ENCODE measurements at regions not wholly inside any gene's neighbourhood (a gene's known extent, or its start where the extent isn't known, plus 50 kb on each side); places are given as distances from the start of the nearest gene placed in this dataset.

- TF ChIP-seq EZH2 (IDR thresholded peaks at IDR 0.05; ENCODE audit: low read length, unreplicated experiment) (no peak), EZH2phosphoT487 (IDR thresholded peaks at IDR 0.05; ENCODE audit: borderline replicate concordance, low read length) (no peak)
- TF ChIP-seq, protein P1, sequence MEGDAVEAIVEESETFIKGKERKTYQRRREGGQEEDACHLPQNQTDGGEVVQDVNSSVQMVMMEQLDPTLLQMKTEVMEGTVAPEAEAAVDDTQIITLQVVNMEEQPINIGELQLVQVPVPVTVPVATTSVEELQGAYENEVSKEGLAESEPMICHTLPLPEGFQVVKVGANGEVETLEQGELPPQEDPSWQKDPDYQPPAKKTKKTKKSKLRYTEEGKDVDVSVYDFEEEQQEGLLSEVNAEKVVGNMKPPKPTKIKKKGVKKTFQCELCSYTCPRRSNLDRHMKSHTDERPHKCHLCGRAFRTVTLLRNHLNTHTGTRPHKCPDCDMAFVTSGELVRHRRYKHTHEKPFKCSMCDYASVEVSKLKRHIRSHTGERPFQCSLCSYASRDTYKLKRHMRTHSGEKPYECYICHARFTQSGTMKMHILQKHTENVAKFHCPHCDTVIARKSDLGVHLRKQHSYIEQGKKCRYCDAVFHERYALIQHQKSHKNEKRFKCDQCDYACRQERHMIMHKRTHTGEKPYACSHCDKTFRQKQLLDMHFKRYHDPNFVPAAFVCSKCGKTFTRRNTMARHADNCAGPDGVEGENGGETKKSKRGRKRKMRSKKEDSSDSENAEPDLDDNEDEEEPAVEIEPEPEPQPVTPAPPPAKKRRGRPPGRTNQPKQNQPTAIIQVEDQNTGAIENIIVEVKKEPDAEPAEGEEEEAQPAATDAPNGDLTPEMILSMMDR (conservative IDR thresholded peaks at IDR 0.05; ENCODE audit: low read depth, low read length), result no peak
- intact Hi-C loops (cut with micrococcal nuclease), result no loop called here
- Histone ChIP-seq H3K27me3 (ENCODE audit: low read length) (no peaks in the 10 kb centered on the region), H2AFZ (ENCODE audit: low read length) (no peak overlapping the region), H3K9me3 (ENCODE audit: low read length) (no peaks in the 10 kb centered on the region), H3K4me1 (ENCODE audit: insufficient read depth, low read length) (no peaks in the 10 kb centered on the region), H4K20me1 (ENCODE audit: low read length) (no peaks in the 10 kb centered on the region), H3K9ac (ENCODE audit: low read length) (no peak overlapping the region), H3F3A (ENCODE audit: low read length, unreplicated experiment) (no peaks in the 10 kb centered on the region), H3K36me3 (ENCODE audit: low read depth, low read length) (no peaks in the 10 kb centered on the region), H3K4me2 (ENCODE audit: low read length) (no peak overlapping the region), H3K9me2 (replicated peaks; ENCODE audit: low read length) (no peaks in the 10 kb centered on the region), H3K79me2 (ENCODE audit: low read length) (no peaks in the 10 kb centered on the region), H3K4me3 (ENCODE audit: low read length) (no peak overlapping the region), H3K27ac (ENCODE audit: low read length) (no peak overlapping the region)
- no TSS peak for BruUV-seq (replicated peaks)
- ChIA-PET POLR2A (ENCODE audit: unreplicated experiment) (no interaction called here), CTCF (no interaction called here)
- ATAC-seq (no peak), DNase-seq (no peak)
These were observed 253.8 kb downstream of the PCDH7 start for GRCh38 chr4:30973993-30974392.

DNA sequence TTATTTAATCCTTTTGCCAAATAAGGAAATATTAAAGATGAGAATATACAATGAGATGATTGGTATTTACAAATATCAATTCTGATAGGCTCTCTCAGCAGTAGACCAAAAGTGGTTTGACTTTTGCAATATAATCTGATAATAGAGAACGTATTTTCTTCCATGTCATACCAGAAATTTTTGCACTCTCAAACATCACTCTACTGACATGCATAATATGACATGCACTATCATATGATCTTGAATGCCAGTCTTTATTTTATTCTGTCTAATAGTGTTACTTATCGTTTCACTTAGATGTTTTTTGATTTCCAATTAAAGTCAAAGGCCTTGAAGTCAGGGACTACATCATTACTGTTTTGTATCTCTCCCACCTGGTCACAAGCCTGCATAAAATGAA is 259.2 kb downstream of the PCDH7 start:
- H2AFZ ChIP-seq (ENCODE audit: low read length), result no peak overlapping the region
- no TSS peak for BruUV-seq (replicated peaks)
- TF ChIP-seq EZH2 (IDR thresholded peaks at IDR 0.05; ENCODE audit: low read length, unreplicated experiment) (no peak), EZH2phosphoT487 (IDR thresholded peaks at IDR 0.05; ENCODE audit: borderline replicate concordance, low read length) (no peak)
- TF ChIP-seq, protein P1 (conservative IDR thresholded peaks at IDR 0.05; ENCODE audit: low read depth, low read length), result no peak
- H4K20me1 ChIP-seq (ENCODE audit: low read length), result no peaks in the 10 kb centered on the region
- H3K36me3 ChIP-seq (ENCODE audit: low read depth, low read length), result no peaks in the 10 kb centered on the region
- no peaks in the 10 kb centered on the region for H3K9me2 ChIP-seq (replicated peaks; ENCODE audit: low read length)
- H3K79me2 ChIP-seq (ENCODE audit: low read length), result no peaks in the 10 kb centered on the region
- H3K4me3 ChIP-seq (ENCODE audit: low read length), result no peak overlapping the region
- no peak overlapping the region for H3K27ac ChIP-seq (ENCODE audit: low read length)
- H3K4me2 ChIP-seq (ENCODE audit: low read length), result no peak overlapping the region
- intact Hi-C loops (cut with micrococcal nuclease), result no loop called here
- no peaks in the 10 kb centered on the region for H3K9me3 ChIP-seq (ENCODE audit: low read length)
- no peaks in the 10 kb centered on the region for H3K27me3 ChIP-seq (ENCODE audit: low read length)
- H3K9ac ChIP-seq (ENCODE audit: low read length), result no peak overlapping the region
- ATAC-seq (no peak), DNase-seq (no peak)
- H3K4me1 ChIP-seq (ENCODE audit: insufficient read depth, low read length), result no peaks in the 10 kb centered on the region
- POLR2A ChIA-PET (ENCODE audit: unreplicated experiment), result no interaction called here
- H3F3A ChIP-seq (ENCODE audit: low read length, unreplicated experiment), result no peaks in the 10 kb centered on the region
- CTCF ChIA-PET, result no interaction called here

- no peaks in the 10 kb centered on the region for H3K9me2 ChIP-seq (replicated peaks; ENCODE audit: low read length)
- H3K9ac ChIP-seq (ENCODE audit: low read length), result no peak overlapping the region
- no peaks in the 10 kb centered on the region for H3K9me3 ChIP-seq (ENCODE audit: low read length)
- H4K20me1 ChIP-seq (ENCODE audit: low read length), result no peaks in the 10 kb centered on the region
- H3K4me1 ChIP-seq (ENCODE audit: insufficient read depth, low read length), result no peaks in the 10 kb centered on the region
- H3F3A ChIP-seq (ENCODE audit: low read length, unreplicated experiment), result no peaks in the 10 kb centered on the region
- ATAC-seq (no peak), DNase-seq (no peak)
- H3K4me3 ChIP-seq (ENCODE audit: low read length), result no peak overlapping the region
- no peak overlapping the region for H2AFZ ChIP-seq (ENCODE audit: low read length)
- POLR2A ChIA-PET (ENCODE audit: unreplicated experiment), result interaction anchor here (0.6 kb wide), 1 partner anchor 24 kb away, joined by 5 read pairs; no protein-coding TSS in a partner anchor
- CTCF ChIA-PET, result no interaction called here
- intact Hi-C loops (cut with micrococcal nuclease), result no loop called here
- BruUV-seq (replicated peaks), result no TSS peak
- TF ChIP-seq, protein P1 (conservative IDR thresholded peaks at IDR 0.05; ENCODE audit: low read depth, low read length), result no peak
- no peak for TF ChIP-seq EZH2 (IDR thresholded peaks at IDR 0.05; ENCODE audit: low read length, unreplicated experiment)
- no peak overlapping the region for H3K27ac ChIP-seq (ENCODE audit: low read length)
- no peaks in the 10 kb centered on the region for H3K36me3 ChIP-seq (ENCODE audit: low read depth, low read length)
- H3K4me2 ChIP-seq (ENCODE audit: low read length), result no peak overlapping the region
- H3K79me2 ChIP-seq (ENCODE audit: low read length), result no peaks in the 10 kb centered on the region
- H3K27me3 ChIP-seq (ENCODE audit: low read length), result no peaks in the 10 kb centered on the region
These were observed 269.3 kb downstream of the PCDH7 start for GRCh38 chr4:30989508-30989907.
